SK-N-MC (cell line): ENCODE measurements at regions not wholly inside any gene's neighbourhood (a gene's known extent, or its start where the extent isn't known, plus 50 kb on each side); places are given as distances from the start of the nearest gene placed in this dataset.

Source experiments
- EZH2 ChIP-seq: fragments of 200-600 bp; sonication (generic); IDR thresholded peaks from one replicate; pipeline ENCODE4 v1.6.1; 2017; ENCODE audit warnings: antibody characterized with exemption
- POLR2AphosphoS5 ChIP-seq: IDR thresholded peaks from 2 replicates; pipeline ENCODE4 v1.6.1; 2012; ENCODE audit warnings: mild to moderate bottlenecking, low read depth, low read length, borderline replicate concordance

DNA sequence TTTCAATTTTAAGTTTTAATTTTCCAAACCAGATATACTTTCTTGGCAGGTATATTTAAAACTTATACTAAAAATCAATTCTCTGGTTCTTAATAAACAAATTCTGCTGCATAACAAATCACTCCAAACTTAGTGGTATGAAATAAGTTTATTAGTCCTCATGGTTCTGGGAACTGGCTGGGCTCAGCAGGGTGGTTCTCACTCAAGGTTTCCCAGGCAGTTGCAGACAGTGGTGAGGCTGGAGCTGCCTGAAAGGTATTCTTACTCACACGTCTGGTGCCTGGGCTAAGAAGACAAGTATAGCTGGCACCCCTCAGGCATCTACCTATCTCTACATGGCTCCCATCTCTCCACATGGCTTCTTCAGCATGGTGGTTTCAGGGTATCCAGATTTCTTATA is 308.2 kb upstream of the CCDC196 start:
- TF ChIP-seq EZH2 (no peak), POLR2AphosphoS5 (no peak)
